Limb (tissue), 2 donors: ENCODE measurements at regions not wholly inside any gene's neighbourhood (a gene's known extent, or its start where the extent isn't known, plus 50 kb on each side); places are given as distances from the start of the nearest gene placed in this dataset.

Source experiments
- DNase-seq, 2 donors: peaks; one replicate each; pipeline ENCODE4 v3.0.0-alpha.2; 2016; ENCODE audit errors: extremely low spot score in 2 of 2

DNA sequence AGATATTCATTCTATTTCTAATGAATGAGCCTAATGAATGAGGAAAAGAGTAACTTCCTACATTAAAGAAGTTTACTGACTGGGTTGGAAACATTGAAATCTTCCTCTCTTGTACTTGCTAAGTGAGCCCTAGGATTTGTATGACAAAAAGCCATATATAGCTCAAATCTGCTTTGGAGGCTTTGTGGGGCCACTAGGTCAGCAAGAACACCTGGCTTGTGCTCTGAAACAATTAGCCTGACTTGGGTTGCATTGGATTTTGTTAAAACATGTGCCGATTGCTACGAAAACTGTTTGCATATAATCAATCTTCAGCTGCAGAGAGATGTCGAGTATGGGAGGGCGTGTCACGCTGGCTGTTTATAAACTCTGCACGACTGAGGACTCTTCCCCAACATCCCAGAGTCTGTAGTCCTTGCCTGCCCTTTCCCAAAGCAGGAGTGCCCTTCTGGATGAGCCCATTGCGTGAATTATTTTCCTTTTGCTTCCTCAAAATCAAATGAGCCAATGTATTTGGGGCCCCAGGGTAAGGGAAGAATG is 684.8 kb downstream of the DHX35 start:
- no peak for DNase-seq

DNA sequence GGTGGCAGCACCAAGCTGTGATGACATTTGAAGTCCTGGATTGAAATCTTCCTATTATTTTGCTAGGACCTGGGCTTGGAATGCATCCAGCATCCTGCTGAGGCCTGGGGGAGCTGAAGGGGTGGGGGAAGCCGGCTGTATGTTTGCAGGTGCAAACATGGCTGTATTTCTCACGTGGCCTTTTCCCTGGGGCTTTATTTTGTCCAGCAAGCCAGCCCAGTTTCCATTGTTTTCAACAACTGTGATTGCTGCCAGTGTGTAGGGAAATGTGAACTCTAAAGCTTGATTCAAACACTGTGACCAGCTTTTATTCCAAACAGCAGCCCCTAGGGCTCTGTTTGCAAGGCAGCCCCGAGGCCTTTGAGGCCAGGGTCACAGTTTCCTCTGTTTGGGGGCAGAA is 683.0 kb downstream of the DHX35 start:
- no peak for DNase-seq

DNA sequence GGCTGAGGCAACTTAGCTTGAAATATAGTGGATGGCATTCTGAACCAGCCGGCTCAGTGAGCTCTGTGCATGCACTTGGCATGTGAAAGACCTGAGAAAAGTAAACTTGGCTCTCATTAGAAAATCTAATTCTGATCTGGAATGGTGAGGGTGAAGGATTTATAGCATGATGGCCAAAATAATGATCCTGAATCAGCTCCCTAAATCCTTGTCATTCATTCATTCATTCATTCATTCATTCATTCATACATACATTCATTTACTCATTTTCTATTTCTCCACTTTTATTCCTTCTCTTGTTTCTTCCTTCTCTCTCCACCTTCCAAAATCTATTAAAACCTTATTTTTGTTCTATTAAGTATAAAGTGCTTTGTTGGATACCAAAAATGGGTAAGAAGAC is 681.1 kb downstream of the DHX35 start:
- no peak for DNase-seq

DNA sequence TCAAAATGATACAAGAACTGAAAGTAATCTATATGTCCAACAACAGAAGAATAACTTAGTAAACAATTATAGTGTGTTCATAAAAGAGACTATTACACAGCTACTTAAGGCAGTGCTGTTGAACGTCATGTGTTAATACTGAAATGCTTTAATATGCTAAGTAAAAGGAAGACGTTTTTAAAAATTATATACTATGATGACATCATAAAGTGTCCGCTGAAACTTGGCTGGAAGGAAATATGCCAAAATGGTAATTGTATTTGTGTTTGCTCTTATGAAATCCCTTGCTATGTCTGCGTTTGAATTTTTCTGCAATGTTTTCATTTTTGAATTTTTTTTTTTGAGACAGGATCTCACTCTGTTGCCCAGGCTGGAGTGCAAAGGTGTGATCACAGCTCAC is 679.3 kb downstream of the DHX35 start:
- DNase-seq = no peak

DNA sequence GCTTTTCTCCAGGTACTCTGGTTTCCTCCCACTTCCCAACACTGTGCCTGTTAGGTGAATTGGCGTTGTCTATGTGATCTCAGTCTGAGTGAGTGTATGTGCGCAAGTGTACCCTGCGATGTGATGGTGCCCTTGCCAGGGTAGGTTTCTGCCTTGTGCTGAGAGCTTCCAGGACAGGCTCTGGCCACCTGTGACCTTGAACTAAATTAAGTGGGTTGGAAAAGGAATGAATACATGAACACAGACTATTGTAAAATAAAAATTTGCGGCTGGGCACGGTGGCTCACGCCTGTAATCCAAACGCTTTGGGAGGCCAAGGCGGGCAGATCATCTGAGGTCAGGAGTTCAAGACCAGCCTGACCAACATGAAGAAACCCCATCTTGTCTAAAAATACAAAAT is 678.0 kb downstream of the DHX35 start:
- no peak for DNase-seq

DNA sequence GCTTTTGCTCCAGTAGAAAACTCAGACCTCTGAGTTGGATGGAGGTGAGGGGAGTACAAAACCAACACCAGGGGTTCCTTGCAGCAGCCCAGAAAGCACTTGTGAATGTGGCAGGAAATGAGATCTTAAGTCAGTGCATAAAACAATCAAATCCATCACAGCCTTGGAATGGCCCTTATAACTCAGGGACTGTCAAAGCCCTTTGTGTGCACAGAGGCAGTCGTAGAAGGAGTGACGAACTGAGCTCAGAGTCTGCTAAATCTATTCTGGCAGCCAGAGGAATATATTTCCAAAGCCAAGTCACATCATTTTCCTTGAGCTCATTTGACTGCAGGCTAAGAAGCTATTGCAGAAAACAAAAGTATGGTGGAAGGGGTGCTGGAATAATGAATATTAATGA is 676.6 kb downstream of the DHX35 start:
- peak in 1 of 2 donors; percentile 54 for DNase-seq

DNA sequence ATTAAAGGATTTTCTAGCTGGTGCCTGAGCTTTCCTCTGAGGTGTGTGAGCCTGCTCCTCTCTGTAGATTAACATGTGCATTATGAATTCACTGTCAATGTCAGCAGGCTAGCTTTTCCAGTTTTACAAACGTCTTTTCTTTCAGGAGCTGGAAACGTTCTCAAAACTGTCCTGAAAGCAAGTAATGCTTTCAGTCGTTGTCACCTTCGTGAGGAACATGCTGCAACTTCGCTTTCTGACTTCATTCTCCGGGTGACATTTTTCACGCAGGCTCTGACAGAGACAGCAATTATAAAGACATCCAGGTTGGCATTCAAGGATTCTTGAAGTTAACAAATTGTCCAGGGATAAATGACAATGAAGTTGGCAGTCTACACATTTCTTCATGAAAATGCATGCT is 671.5 kb downstream of the DHX35 start:
- no peak for DNase-seq

DNA sequence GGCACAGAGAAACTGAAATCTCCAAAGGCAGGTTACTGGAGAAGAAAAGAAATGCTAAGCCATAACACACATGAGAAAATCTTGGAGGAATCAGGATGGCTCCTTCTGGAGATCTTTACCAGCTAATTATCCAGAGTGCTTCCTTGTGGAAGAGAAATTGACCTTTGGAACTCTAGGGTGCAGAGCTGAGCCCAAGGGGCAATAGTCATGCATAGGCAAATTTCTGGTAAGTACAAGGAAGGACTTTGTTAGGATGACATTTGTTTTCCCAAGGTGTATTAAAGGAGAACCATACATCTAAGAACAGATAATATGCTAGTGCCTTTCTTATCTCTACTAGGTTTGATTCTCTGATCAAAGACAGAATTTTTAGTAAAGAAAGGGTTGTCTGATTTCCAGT is 670.6 kb downstream of the DHX35 start:
- no peak for DNase-seq

DNA sequence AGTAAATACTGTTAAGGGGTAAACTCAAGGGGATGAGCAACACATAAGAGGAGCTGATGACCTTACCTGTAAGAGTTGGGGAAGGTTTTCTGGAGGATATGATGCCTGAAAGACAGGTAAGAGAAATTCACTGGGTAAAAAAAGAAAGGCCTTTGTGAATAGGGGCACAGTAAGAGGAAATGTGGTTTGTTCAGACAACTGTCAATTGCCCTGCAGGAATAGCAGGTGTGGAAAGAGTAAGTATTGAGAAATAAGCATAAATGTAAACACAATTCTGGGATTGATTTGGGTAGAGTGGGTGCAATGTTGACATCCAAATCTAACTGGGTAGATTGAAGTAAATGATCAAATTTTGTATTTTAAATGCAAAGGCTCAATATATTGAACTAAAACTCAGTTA is 670.0 kb downstream of the DHX35 start:
- DNase-seq = no peak

DNA sequence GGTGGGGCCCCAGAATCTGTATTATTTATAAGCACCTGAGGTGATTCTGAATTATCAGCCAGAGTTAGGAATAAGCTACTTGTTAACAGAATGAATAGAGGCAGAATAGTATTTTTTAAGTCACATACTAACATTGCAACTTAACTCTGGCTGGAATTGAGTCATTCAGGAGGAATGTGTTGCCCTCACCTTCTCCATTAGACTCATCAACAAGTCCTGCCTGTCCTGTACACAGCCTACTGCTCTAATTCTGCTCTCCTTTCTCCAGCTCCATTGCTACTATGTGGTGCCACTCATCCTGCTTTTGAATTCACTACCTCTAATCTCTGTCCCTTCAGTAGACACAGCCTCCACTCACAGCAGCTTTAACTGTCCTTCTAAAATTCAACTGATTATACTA is 669.4 kb downstream of the DHX35 start:
- no peak for DNase-seq

DNA sequence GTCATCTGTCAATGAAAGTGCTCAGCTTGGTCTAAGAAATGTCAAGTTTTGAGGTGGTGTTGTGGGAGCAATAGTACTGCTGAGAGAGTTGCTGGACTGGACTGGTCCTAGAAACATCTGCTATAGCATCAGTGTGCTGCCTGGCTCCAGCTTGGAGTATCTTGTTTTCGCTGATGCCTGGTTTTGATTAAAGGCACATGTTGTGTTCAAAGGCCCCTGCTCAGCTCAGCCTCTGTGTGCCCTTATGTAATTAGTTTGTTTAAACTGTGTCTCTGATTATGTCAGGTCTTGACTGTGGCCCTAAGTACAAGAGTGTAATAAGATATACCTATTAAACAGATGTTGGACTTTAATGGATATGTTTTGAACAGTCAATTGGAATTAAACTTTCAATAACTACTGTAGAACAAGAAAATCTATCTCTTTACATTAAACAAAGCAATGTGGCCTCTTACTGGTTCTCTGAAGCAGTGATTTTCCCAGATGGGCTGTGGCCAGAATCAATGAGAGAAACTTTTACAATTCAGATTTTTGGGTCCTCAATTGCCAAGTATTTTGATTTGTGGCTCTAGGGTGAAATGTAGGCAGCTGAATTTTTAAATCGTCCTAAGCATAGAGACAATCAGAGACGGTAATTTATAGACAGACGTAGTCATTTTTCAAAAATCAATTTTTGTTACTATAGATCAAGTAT is 668.2 kb downstream of the DHX35 start:
- peak in 1 of 2 donors; percentile 36 for DNase-seq

DNA sequence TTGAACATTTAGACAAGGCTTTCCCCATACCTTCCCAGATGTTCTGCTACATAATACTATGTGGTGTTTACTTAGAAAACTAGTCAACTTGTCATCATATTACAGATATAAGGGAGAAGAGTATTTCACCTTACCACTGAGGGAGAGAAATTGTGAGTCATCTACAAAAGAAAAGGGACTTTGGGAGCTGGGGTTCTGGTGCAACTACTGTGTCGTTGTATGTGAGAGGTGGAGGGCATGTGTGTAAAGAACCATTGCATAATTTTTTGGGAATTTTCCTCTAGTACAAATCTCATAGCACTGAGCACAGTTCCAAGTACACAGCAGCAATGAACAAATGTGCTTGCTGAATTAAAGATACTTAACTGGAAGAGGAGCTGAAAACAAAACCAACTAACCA is 665.6 kb downstream of the DHX35 start:
- DNase-seq = no peak

DNA sequence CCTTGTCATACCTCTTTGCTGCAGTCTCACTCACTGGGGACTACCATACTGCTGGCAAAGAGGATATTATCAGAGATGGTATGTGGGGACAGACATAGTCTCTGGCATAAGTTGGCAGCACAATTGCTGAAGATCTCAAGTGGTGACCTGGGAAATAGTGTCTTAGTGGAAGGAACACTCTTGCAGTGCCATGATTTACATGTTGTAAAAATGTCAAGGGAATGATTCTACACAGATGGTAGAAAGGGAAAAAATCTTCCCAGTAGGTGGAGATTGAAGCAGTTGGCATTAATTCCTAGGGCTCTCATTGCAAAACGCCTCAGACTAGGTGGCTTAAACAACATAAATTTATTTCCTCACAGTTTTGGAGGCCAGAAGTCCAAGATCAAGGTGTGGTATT is 662.2 kb downstream of the DHX35 start:
- no peak for DNase-seq

DNA sequence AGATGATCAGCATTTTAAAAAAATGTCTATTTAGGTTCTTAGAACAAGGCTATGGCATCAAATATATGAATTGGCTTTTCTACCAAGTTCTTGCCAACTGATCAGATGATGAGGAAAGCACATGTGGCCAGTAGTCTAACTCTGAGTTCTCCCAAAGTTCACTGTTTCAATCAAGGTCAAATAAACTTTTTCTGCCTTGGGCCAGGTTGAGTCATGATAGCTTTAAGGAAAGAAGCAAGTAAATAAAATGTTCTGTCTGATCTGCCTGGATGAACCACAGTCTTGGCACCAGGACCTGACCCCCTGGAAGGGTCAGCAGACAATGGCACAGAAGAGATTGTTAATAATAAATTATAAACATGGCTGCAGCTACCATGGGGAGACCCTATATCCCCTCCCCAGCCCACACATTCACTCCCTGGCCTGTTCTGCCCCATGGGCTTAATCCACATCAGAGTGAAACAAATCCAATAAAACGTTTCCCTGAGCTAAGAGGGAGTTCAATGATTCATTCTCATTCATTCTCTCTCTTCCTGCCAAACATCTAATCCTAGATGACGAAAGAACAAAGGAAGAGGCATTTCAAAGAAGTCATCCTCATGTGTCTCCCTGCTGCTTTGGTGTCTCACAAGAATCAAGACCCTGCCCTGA is 661.6 kb downstream of the DHX35 start:
- no peak for DNase-seq

DNA sequence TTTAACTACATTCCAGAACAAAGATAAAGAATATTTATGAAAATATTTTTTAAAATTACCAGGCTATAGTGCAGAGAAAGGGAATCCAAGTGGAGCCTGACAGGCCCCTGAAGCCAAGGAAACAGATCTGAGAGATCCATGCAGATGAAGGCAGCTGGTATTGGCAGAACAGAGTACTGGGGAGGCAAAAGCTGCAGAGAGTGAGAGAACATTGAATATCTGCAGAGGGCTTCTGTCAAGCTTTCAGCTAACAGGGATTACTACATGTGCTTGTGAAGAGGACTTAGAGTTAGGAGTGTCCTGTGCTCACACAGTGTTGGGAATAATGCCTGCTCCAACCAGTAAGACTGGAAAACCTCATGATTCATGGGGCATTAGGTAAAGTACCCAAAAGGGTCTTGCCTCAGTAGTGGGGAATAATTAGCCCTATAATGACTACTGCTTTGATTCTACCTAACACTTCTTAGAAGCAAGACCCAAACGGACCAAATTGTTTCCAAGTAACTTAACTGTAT is 657.2 kb downstream of the DHX35 start:
- DNase-seq = no peak

DNA sequence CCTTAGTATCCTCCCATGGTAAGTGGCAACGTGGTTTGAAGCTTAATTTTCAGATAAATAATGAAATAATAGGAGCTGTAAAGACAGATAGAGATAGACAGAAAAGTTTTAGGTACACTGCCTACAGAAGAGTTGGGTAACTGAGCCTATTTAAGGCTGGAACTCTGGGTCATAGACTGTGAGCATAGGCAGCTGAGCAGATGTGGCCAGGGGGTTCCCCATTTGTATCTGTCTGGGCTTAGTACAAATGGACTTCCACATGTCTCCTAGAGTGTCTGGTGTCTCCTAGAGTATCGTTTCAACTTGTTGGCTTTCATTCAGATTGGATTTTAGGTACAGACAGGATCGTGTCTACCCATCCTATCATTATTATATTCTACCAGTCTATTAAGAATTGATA is 649.8 kb downstream of the DHX35 start:
- DNase-seq = no peak

DNA sequence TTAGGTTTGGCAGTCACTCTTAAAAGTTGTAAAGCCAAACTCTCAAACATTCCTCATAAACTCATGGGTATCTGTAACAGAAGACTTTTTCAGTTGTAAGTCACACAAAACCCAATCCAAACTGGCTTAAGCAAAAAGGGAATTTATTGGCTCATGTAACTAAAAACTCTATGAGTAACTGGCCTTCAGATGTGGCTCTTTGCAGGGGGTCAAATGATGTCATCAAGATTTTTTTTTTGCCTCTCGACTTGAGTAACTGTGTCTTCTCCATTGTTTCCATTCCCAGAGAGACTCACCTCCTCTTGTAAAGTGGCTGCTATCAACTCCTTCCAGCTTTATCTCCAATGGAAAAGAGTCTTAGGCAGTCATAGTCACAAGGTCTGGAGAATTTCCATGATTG is 645.0 kb downstream of the DHX35 start:
- peak in 1 of 2 donors; percentile 37 for DNase-seq

DNA sequence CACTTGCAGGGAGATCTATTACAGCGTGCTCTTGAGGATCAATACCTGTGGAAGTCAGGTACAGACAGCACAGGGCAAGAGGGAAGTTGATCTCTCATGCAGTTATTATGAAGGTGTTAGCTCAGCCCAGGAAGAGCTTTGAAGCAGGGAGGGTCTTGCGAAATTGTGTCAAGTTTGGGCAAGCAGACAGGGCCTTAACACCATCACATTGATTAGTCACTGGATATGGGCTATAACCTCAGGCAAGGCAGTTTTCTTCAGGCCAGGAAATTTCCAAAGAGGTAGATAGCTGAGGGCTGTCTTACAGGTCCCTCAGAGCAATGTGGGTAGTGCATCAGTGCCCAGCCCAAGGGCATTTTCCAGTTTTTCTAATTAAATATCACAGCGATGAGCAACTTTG is 643.8 kb downstream of the DHX35 start:
- DNase-seq = no peak

DNA sequence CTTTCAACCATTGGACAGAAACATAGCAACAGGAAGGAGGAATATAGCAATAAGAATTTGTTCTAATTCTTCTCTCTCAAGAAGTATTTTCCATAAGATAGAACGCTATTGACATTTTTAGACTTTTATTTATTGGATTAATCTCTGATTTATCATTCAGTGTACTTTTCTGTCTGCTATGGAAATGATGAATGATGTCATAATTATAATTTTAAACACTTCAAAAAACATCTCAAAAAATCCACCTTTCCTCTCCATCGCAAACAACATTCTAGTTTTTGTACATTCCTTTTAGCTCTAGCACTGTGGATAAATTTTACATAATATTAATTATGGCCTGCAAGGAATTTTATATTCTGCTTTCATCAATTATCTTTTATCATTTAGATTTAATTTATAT is 643.2 kb downstream of the DHX35 start:
- no peak for DNase-seq

DNA sequence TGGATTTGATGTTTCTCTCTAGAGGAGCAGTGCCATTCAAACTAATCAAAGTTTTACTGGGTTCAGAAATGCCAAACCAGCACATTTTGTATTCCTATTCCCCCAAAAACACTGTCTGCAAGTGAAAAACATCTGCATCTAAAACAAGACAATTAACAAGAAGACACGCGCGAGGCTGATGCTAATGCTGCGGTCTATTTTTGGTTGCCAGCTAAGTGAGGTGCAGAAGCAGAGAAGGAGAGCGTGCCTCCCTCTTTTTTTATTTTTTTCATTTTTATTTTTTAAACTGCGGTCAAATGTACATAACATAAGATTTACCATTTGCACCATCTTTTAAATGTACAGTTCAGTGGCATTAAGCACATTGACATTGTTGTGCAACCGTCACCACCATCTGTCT is 641.1 kb downstream of the DHX35 start:
- DNase-seq = no peak

DNA sequence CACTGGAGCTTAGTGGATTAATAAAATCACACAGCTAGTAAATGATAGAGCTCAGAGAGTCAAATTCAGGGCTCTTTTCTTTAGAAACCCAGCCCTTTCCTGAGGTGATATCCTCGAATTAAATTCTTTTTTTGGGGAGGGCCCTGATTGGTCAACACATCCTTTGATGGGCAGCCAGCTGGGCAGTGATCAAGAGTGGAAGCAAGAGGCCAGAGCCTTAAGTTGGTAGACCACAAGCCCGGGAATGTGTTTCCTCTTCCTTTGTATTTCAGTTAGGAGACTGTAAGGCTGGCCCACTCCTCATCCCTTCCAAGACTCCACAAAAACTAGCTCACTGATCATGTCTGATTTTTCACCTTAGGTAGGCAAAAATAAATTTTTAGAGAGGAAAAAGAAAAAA is 640.5 kb downstream of the DHX35 start:
- no peak for DNase-seq

DNA sequence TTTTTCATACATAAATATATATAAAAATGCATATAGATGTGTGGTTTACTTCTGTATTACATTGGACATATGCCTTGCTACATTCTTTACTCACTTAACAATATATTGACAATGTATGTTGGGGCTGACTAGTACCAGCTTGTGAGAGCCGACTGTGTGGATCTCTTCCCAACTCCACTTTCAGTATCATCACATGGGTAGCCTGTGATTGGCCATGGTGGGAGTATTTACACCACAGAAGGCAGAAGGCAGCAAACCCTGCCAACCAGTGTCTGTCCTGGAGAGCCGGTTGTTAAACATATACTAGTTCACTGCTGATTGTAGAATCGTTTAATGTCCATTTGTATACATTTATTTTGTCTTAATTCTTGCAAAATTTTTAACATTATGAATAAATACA is 638.7 kb downstream of the DHX35 start:
- DNase-seq = no peak

DNA sequence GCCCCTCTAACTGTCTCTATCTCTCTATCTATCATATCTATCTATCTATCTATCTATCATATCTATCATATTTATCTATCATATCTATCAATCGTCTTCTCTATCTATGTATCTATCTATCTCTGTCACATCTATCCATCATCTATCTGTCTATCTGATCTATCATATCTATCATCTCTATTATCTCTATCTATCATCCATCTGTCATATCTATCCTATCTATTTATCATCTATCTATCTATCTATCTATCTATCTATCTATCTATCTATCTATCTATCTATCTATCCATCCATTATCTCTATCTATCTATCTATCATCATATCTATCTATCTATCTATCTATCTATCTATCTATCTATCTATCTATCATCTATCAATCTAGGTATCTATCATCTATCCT is 638.0 kb downstream of the DHX35 start:
- no peak for DNase-seq
